ENCODE measurements at regions not wholly inside any gene's neighbourhood (a gene's known extent, or its start where the extent isn't known, plus 50 kb on each side); places are given as distances from the start of the nearest gene placed in this dataset.

DNA sequence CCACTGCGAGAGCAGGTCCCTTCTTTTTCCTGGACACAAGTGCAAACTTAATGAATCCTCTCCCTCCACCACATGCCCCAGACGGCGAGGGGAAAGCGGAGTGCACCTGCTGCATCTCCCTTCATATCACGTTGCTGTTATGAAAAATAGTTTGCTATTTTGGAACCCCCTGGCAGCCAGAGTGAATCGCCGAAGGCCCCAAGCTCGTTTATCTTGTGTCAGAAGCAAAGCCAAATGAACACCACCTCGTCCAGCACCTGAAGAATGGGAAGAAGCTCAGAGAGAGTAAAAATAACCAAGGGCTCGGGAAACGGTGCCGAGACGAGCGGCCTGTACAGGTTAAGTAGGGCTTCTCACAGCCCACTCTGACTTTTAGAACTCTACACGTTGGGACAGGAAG is 394.6 kb upstream of the RORA start (continued):
- TF ChIP-seq, protein P1, sequence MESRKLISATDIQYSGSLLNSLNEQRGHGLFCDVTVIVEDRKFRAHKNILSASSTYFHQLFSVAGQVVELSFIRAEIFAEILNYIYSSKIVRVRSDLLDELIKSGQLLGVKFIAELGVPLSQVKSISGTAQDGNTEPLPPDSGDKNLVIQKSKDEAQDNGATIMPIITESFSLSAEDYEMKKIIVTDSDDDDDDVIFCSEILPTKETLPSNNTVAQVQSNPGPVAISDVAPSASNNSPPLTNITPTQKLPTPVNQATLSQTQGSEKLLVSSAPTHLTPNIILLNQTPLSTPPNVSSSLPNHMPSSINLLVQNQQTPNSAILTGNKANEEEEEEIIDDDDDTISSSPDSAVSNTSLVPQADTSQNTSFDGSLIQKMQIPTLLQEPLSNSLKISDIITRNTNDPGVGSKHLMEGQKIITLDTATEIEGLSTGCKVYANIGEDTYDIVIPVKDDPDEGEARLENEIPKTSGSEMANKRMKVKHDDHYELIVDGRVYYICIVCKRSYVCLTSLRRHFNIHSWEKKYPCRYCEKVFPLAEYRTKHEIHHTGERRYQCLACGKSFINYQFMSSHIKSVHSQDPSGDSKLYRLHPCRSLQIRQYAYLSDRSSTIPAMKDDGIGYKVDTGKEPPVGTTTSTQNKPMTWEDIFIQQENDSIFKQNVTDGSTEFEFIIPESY (IDR thresholded peaks at IDR 0.05; ENCODE audit: extremely low read depth, insufficient replicate concordance, low read length): no peak

DNA sequence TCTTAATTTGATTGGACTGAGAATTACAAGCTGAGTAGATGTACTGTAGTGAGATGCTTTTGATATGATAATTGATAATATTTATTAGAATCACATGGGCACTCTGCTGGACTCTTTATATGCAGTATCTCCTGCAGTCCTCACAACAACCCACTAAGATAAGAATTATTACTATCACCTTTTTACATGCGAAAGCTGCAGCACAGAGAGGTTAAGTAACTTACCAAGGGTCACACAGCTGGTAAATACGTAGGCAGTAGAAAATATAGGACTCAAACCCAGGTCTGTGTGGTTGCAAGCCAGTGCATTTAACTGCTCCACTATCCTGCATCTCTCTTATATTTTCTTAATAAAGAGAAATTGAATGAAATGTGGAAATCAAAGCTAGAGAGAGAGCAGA is 392.8 kb upstream of the RORA start:
- TF ChIP-seq, protein P2, sequence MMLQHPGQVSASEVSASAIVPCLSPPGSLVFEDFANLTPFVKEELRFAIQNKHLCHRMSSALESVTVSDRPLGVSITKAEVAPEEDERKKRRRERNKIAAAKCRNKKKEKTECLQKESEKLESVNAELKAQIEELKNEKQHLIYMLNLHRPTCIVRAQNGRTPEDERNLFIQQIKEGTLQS (IDR thresholded peaks at IDR 0.05): no peak
- TF ChIP-seq SIN3A (IDR thresholded peaks at IDR 0.05; ENCODE audit: low read depth): no peak
- no peak for TF ChIP-seq TCF7L2 (IDR thresholded peaks at IDR 0.05; ENCODE audit: borderline replicate concordance, extremely low read depth, insufficient read depth, insufficient read length)
- TF ChIP-seq ELF1 (IDR thresholded peaks at IDR 0.05; ENCODE audit: borderline replicate concordance, low read depth): no peak
- Histone ChIP-seq H3K4me3 (replicated peaks in 1 of 2; ENCODE audit: low read depth in 1 of 2, low read length in 2 of 2) (no peak overlapping the region), H3K9me2 (ENCODE audit: insufficient read depth) (no peaks in the 10 kb centered on the region), H3K4me1 (ENCODE audit: control insufficient read depth in 1 of 2, insufficient read depth in 2 of 2, low read length in 2 of 2) (no peaks in the 10 kb centered on the region), H3K79me2 (ENCODE audit: insufficient read depth, low read length) (no peaks in the 10 kb centered on the region), H3K27ac (ENCODE audit: low read depth, low read length) (no peak overlapping the region), H3K9me3 (ENCODE audit: control insufficient read depth in 1 of 2, insufficient read depth in 1 of 2, low read depth in 1 of 2, low read length in 2 of 2) (no peaks in the 10 kb centered on the region), H3K36me3 (ENCODE audit: control insufficient read depth in 1 of 2, insufficient read depth in 2 of 2, low read length in 2 of 2) (no peaks in the 10 kb centered on the region), H3K9ac (ENCODE audit: low read length) (no peak overlapping the region), H3K4me2 (ENCODE audit: low read length) (no peak overlapping the region), H4K20me1 (ENCODE audit: insufficient read depth) (no peaks in the 10 kb centered on the region), H2AFZ (ENCODE audit: low read depth, low read length, poor library complexity, severe bottlenecking) (no peak overlapping the region), H3K27me3 (ENCODE audit: insufficient read depth, low read length) (no peaks in the 10 kb centered on the region)
- ChIA-PET POLR2A (no interaction called here), RAD21 (ENCODE audit: low non-redundant PET in 1 of 2, low total read pairs in 2 of 2, uncharacterized antibody in 2 of 2, unreplicated experiment in 2 of 2) (no interaction called here), CTCF (interaction anchor here (1.8 kb wide), 1 partner anchor 213 kb away, joined by 8 read pairs; no protein-coding TSS in a partner anchor)
- no TSS peak for BruUV-seq (replicated peaks)
- ATAC-seq (no peak), DNase-seq (ENCODE audit: low read depth, low spot score) (no peak)
- intact Hi-C loops (cut with micrococcal nuclease): no loop called here

DNA sequence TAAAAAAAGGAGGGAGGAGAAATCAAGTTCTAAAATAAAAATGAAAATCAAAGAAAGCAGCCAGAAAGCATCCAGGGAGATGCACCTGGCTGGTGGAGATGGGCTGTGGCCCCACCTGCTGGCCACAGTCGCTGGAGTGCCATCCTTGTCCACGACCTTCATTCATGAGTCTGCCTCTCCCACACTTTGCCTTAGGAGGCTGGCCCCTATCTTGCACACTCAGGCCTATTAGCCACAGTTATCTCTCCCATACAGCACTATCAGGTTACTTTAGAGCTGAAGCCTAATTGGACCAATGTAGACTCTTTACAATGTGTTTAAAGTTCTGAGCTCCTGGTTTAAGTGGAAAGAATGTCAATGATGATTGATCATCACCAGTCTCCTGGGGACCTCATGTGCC is 392.0 kb upstream of the RORA start:
- no TSS peak for BruUV-seq (replicated peaks)

More for the DNA sequence above, 392.0 kb upstream of the RORA start:
- Histone ChIP-seq H3K36me3 (ENCODE audit: control insufficient read depth in 1 of 2, insufficient read depth in 2 of 2, low read length in 2 of 2) (no peaks in the 10 kb centered on the region), H2AFZ (ENCODE audit: low read depth, low read length, poor library complexity, severe bottlenecking) (no peak overlapping the region), H3K79me2 (ENCODE audit: insufficient read depth, low read length) (no peaks in the 10 kb centered on the region), H3K27ac (ENCODE audit: low read depth, low read length) (no peak overlapping the region), H3K4me2 (ENCODE audit: low read length) (no peak overlapping the region), H3K27me3 (ENCODE audit: insufficient read depth, low read length) (no peaks in the 10 kb centered on the region), H3K9me3 (ENCODE audit: control insufficient read depth in 1 of 2, insufficient read depth in 1 of 2, low read depth in 1 of 2, low read length in 2 of 2) (no peaks in the 10 kb centered on the region), H3K9me2 (ENCODE audit: insufficient read depth) (no peaks in the 10 kb centered on the region), H3K9ac (ENCODE audit: low read length) (no peak overlapping the region), H3K4me1 (ENCODE audit: control insufficient read depth in 1 of 2, insufficient read depth in 2 of 2, low read length in 2 of 2) (no peaks in the 10 kb centered on the region), H4K20me1 (ENCODE audit: insufficient read depth) (no peaks in the 10 kb centered on the region), H3K4me3 (replicated peaks in 1 of 2; ENCODE audit: low read depth in 1 of 2, low read length in 2 of 2) (no peak overlapping the region)
- ATAC-seq (peak; percentile 46; the same call in 1 of the 2 replicates), DNase-seq (ENCODE audit: low read depth, low spot score) (no peak)
- ChIA-PET POLR2A (no interaction called here), RAD21 (ENCODE audit: low non-redundant PET in 1 of 2, low total read pairs in 2 of 2, uncharacterized antibody in 2 of 2, unreplicated experiment in 2 of 2) (no interaction called here), CTCF (interaction anchor here (1.8 kb wide), 1 partner anchor 213 kb away, joined by 8 read pairs; no protein-coding TSS in a partner anchor)
- intact Hi-C loops (cut with micrococcal nuclease): no loop called here
- peak; percentile 29; the same call in 1 of the 2 replicates for TF ChIP-seq RAD21 (IDR thresholded peaks at IDR 0.05; ENCODE audit: low read depth)
- TF ChIP-seq, protein P3, sequence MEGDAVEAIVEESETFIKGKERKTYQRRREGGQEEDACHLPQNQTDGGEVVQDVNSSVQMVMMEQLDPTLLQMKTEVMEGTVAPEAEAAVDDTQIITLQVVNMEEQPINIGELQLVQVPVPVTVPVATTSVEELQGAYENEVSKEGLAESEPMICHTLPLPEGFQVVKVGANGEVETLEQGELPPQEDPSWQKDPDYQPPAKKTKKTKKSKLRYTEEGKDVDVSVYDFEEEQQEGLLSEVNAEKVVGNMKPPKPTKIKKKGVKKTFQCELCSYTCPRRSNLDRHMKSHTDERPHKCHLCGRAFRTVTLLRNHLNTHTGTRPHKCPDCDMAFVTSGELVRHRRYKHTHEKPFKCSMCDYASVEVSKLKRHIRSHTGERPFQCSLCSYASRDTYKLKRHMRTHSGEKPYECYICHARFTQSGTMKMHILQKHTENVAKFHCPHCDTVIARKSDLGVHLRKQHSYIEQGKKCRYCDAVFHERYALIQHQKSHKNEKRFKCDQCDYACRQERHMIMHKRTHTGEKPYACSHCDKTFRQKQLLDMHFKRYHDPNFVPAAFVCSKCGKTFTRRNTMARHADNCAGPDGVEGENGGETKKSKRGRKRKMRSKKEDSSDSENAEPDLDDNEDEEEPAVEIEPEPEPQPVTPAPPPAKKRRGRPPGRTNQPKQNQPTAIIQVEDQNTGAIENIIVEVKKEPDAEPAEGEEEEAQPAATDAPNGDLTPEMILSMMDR (IDR thresholded peaks at IDR 0.05 in 2 of 3, conservative IDR thresholded peaks at IDR 0.05 in 1 of 3; ENCODE audit: borderline replicate concordance in 1 of 3, insufficient read depth in 1 of 3, low read depth in 2 of 3, low read length in 2 of 3): peak in 2 of 3 experiments; percentile 37 to 51; a peak in 4 of 6 replicates
- TF ChIP-seq EZH2phosphoT487 (IDR thresholded peaks at IDR 0.05; ENCODE audit: borderline replicate concordance): no peak
